ENCODE measurements at regions not wholly inside any gene's neighbourhood (a gene's known extent, or its start where the extent isn't known, plus 50 kb on each side); places are given as distances from the start of the nearest gene placed in this dataset.

DNA sequence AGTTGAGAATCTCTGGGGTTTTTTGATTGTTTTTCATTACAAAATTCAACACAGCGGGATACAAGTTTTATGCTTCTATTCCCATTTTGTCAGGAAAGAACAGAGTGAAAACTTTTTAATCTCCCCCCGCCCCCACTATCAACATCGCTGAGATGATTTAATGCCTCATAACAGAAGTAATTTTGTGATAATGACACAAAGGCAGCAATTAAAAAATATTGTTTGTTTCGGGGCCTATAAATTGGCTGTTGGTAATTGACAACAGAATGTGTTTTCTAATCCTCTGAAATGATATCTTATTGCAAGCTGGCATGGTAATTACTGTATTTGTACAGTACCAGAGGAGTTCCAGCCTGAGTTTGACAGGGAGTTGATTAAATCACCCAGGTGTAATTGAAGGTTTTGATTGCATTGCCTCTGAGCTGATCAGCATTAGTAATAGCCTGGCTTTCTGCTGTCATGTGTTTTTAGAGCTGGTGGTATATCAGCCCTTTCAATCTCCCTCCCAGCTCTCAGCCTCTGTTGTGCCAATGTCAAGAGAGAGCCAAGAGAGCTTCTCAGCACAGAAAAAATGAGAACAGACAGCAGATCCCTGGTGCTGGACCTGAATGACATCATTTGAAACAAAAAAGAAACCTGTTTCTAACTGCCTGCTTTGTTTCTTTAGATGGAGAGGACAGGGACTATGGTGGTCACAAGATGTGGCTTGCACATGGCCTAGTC, 265.1 kb downstream of the FAM76B start:
- TF ChIP-seq TEAD4 (IDR thresholded peaks at IDR 0.05) (no peak), RAD21 (IDR thresholded peaks at IDR 0.05; ENCODE audit: low read depth) (no peak), CREB1 (IDR thresholded peaks at IDR 0.05; ENCODE audit: low read depth) (no peak), EGR1 (IDR thresholded peaks at IDR 0.05) (no peak), TAF1 (IDR thresholded peaks at IDR 0.05; ENCODE audit: low read depth) (no peak), NFIC (IDR thresholded peaks at IDR 0.05) (no peak), CEBPB (IDR thresholded peaks at IDR 0.05) (no peak), FOXM1 (IDR thresholded peaks at IDR 0.05; ENCODE audit: borderline replicate concordance, low read depth) (no peak), EP300 (IDR thresholded peaks at IDR 0.05; ENCODE audit: borderline replicate concordance) (no peak), TCF12 (IDR thresholded peaks at IDR 0.05; ENCODE audit: low read depth) (no peak), YY1 (IDR thresholded peaks at IDR 0.05; ENCODE audit: low read depth) (no peak), ZBTB7A (IDR thresholded peaks at IDR 0.05; ENCODE audit: low read depth) (no peak)
- TF ChIP-seq, protein P1, sequence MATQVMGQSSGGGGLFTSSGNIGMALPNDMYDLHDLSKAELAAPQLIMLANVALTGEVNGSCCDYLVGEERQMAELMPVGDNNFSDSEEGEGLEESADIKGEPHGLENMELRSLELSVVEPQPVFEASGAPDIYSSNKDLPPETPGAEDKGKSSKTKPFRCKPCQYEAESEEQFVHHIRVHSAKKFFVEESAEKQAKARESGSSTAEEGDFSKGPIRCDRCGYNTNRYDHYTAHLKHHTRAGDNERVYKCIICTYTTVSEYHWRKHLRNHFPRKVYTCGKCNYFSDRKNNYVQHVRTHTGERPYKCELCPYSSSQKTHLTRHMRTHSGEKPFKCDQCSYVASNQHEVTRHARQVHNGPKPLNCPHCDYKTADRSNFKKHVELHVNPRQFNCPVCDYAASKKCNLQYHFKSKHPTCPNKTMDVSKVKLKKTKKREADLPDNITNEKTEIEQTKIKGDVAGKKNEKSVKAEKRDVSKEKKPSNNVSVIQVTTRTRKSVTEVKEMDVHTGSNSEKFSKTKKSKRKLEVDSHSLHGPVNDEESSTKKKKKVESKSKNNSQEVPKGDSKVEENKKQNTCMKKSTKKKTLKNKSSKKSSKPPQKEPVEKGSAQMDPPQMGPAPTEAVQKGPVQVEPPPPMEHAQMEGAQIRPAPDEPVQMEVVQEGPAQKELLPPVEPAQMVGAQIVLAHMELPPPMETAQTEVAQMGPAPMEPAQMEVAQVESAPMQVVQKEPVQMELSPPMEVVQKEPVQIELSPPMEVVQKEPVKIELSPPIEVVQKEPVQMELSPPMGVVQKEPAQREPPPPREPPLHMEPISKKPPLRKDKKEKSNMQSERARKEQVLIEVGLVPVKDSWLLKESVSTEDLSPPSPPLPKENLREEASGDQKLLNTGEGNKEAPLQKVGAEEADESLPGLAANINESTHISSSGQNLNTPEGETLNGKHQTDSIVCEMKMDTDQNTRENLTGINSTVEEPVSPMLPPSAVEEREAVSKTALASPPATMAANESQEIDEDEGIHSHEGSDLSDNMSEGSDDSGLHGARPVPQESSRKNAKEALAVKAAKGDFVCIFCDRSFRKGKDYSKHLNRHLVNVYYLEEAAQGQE (IDR thresholded peaks at IDR 0.05; ENCODE audit: low read depth), result no peak

DNA sequence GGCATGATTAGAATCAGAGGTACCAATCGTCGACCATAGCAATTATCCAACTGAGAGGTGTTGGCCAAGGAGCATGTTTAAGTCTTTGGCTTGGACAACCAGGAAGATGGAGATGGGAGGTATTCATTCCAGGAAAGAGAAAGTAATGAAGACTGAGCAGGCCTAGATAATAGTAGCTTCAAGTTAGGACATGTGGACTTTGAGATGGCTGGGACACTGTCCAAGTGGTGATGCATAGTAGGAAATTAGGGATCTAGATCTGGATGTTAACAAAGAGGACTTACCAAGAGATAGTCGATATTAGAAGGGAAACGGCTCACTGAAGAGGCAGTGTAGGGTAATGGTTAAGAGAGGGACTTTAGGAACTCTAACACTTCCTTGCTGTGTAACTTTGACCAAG, 266.7 kb downstream of the FAM76B start:
- no peak for TF ChIP-seq EP300 (IDR thresholded peaks at IDR 0.05; ENCODE audit: borderline replicate concordance)
- no peak for TF ChIP-seq TAF1 (IDR thresholded peaks at IDR 0.05; ENCODE audit: low read depth)
- TF ChIP-seq, protein P2, sequence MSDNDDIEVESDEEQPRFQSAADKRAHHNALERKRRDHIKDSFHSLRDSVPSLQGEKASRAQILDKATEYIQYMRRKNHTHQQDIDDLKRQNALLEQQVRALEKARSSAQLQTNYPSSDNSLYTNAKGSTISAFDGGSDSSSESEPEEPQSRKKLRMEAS (IDR thresholded peaks at IDR 0.05), result no peak
- TF ChIP-seq, protein P3, sequence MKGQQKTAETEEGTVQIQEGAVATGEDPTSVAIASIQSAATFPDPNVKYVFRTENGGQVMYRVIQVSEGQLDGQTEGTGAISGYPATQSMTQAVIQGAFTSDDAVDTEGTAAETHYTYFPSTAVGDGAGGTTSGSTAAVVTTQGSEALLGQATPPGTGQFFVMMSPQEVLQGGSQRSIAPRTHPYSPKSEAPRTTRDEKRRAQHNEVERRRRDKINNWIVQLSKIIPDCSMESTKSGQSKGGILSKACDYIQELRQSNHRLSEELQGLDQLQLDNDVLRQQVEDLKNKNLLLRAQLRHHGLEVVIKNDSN (IDR thresholded peaks at IDR 0.05), result no peak
- TF ChIP-seq FOXM1 (IDR thresholded peaks at IDR 0.05; ENCODE audit: borderline replicate concordance, low read depth), result no peak
- TF ChIP-seq RAD21 (IDR thresholded peaks at IDR 0.05; ENCODE audit: low read depth), result no peak
- TF ChIP-seq NFIC (IDR thresholded peaks at IDR 0.05), result no peak
- TF ChIP-seq CEBPB (IDR thresholded peaks at IDR 0.05), result no peak
- TF ChIP-seq YY1 (IDR thresholded peaks at IDR 0.05; ENCODE audit: low read depth), result no peak
- no peak for TF ChIP-seq ZBTB7A (IDR thresholded peaks at IDR 0.05; ENCODE audit: low read depth)
- TF ChIP-seq TCF12 (IDR thresholded peaks at IDR 0.05; ENCODE audit: low read depth), result no peak
- no peak for TF ChIP-seq TEAD4 (IDR thresholded peaks at IDR 0.05)
- no peak for TF ChIP-seq EGR1 (IDR thresholded peaks at IDR 0.05)
- TF ChIP-seq, protein P1 (IDR thresholded peaks at IDR 0.05; ENCODE audit: low read depth), result no peak
- no peak for TF ChIP-seq CREB1 (IDR thresholded peaks at IDR 0.05; ENCODE audit: low read depth)

DNA sequence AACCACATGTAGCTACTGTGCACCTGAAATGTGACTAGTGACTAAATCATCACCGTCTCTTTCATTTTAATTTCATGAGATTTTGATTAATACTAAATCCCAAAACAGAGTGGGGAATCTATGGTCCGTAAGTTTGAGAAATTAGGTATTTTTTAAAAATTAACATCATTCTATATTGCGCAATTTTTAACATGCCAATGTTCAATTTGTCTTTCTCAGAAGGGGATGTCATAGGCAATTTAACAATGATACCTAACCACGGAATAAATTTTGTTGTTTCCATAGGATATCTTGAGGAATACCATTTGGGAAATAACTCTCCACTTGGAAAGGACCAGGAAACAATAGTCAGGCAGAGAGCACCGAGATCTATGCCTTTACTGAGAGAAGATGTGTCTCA, 267.7 kb downstream of the FAM76B start:
- TF ChIP-seq TEAD4 (IDR thresholded peaks at IDR 0.05) (no peak), CEBPB (IDR thresholded peaks at IDR 0.05) (peak; percentile 72), NFIC (IDR thresholded peaks at IDR 0.05) (no peak), FOXM1 (IDR thresholded peaks at IDR 0.05; ENCODE audit: borderline replicate concordance, low read depth) (no peak), YY1 (IDR thresholded peaks at IDR 0.05; ENCODE audit: low read depth) (no peak)
- TF ChIP-seq, protein P1 (IDR thresholded peaks at IDR 0.05; ENCODE audit: low read depth), result no peak
- TF ChIP-seq, protein P2 (IDR thresholded peaks at IDR 0.05), result no peak

DNA sequence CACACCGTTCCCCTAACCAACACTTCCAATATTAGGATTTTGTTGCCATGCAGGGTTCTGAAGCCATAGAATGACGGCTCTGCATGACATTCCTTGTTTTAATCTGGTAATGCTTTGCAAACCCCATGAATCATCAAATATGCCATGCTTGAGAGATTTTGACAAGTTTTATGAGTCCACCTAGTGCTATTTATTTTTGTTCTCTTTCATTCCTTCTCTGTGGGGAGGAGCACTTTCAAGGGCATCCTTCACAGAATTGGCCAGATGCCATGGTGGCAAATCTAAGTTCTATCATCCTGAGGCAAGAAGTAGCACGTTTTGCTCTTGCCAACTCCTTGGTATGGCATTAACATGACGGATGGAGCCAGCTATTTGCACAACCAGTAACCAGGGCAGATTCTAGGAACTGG, 268.4 kb downstream of the FAM76B start:
- TF ChIP-seq FOXM1 (IDR thresholded peaks at IDR 0.05; ENCODE audit: borderline replicate concordance, low read depth) (peak; percentile 81), YY1 (IDR thresholded peaks at IDR 0.05; ENCODE audit: low read depth) (peak; percentile 38; the same call in 1 of the 2 replicates), EP300 (IDR thresholded peaks at IDR 0.05; ENCODE audit: borderline replicate concordance) (peak; percentile 91), TAF1 (IDR thresholded peaks at IDR 0.05; ENCODE audit: low read depth) (no peak), RAD21 (IDR thresholded peaks at IDR 0.05; ENCODE audit: low read depth) (no peak; the same call in 1 of the 2 replicates), TCF12 (IDR thresholded peaks at IDR 0.05; ENCODE audit: low read depth) (peak; percentile 90), EGR1 (IDR thresholded peaks at IDR 0.05) (no peak), ZBTB7A (IDR thresholded peaks at IDR 0.05; ENCODE audit: low read depth) (no peak), NFIC (IDR thresholded peaks at IDR 0.05) (peak; percentile 98), CREB1 (IDR thresholded peaks at IDR 0.05; ENCODE audit: low read depth) (peak; percentile 60), CEBPB (IDR thresholded peaks at IDR 0.05) (peak; percentile 30; the same call in 1 of the 2 replicates), TEAD4 (IDR thresholded peaks at IDR 0.05) (peak; percentile 84)
- TF ChIP-seq, protein P3 (IDR thresholded peaks at IDR 0.05), result no peak
- TF ChIP-seq, protein P2 (IDR thresholded peaks at IDR 0.05), result peak; percentile 61
- TF ChIP-seq, protein P1 (IDR thresholded peaks at IDR 0.05; ENCODE audit: low read depth), result no peak
